ENCODE measurements at regions not wholly inside any gene's neighbourhood (a gene's known extent, or its start where the extent isn't known, plus 50 kb on each side); places are given as distances from the start of the nearest gene placed in this dataset.

GRCh38 chr1:57761628-57762027, 337.8 kb upstream of the DAB1 start:
- TF ChIP-seq CTCF (conservative IDR thresholded peaks at IDR 0.05; ENCODE audit: low read depth, low read length), result no peak
- no peak for DNase-seq (ENCODE audit: low read depth)
- H3K4me3 ChIP-seq (ENCODE audit: low read length), result no peak overlapping the region

GRCh38 chr1:57752843-57753242, 329.0 kb upstream of the DAB1 start:
- H3K4me3 ChIP-seq (ENCODE audit: low read length), result no peak overlapping the region
- no peak for DNase-seq (ENCODE audit: low read depth)
- TF ChIP-seq CTCF (conservative IDR thresholded peaks at IDR 0.05; ENCODE audit: low read depth, low read length), result no peak

- DNase-seq (ENCODE audit: low read depth), result no peak
- H3K4me3 ChIP-seq (ENCODE audit: low read length), result no peak overlapping the region
- no peak for TF ChIP-seq CTCF (conservative IDR thresholded peaks at IDR 0.05; ENCODE audit: low read depth, low read length)
Measured at GRCh38 chr1:57748719-57749118, 324.9 kb upstream of the DAB1 start.

- H3K4me3 ChIP-seq (ENCODE audit: low read length), result no peak overlapping the region
- no peak for DNase-seq (ENCODE audit: low read depth)
- no peak for TF ChIP-seq CTCF (conservative IDR thresholded peaks at IDR 0.05; ENCODE audit: low read depth, low read length)
Measured at GRCh38 chr1:57747818-57748217, 324.0 kb upstream of the DAB1 start.

- DNase-seq (ENCODE audit: low read depth), result no peak
- TF ChIP-seq CTCF (conservative IDR thresholded peaks at IDR 0.05; ENCODE audit: low read depth, low read length), result no peak
- H3K4me3 ChIP-seq (ENCODE audit: low read length), result no peak overlapping the region
Measured at GRCh38 chr1:57741521-57741920, 317.7 kb upstream of the DAB1 start.

- DNase-seq (ENCODE audit: low read depth), result no peak
- no peak for TF ChIP-seq CTCF (conservative IDR thresholded peaks at IDR 0.05; ENCODE audit: low read depth, low read length)
- no peak overlapping the region for H3K4me3 ChIP-seq (ENCODE audit: low read length)
Measured at GRCh38 chr1:57736940-57737339, 313.1 kb upstream of the DAB1 start.

- TF ChIP-seq CTCF (conservative IDR thresholded peaks at IDR 0.05; ENCODE audit: low read depth, low read length), result no peak
- no peak overlapping the region for H3K4me3 ChIP-seq (ENCODE audit: low read length)
- no peak for DNase-seq (ENCODE audit: low read depth)
Measured at GRCh38 chr1:57729181-57729580, 305.3 kb upstream of the DAB1 start.

Data from retinal pigment epithelial cell (primary cell).